Tibial nerve (tissue), 4 donors: ENCODE measurements at regions not wholly inside any gene's neighbourhood (a gene's known extent, or its start where the extent isn't known, plus 50 kb on each side); places are given as distances from the start of the nearest gene placed in this dataset.

Experiments used
- CTCF ChIP-seq, 5 experiments: fragments of 200-600 bp in 3 of 5; fragments of 450-650 bp in 2 of 5; sonication (generic) in 3 of 5; IDR thresholded peaks; one replicate each; pipeline ENCODE4 v1.5.1; 2016 to 2019; ENCODE audit warnings: antibody characterized with exemption in 5 of 5, mild to moderate bottlenecking in 3 of 5, moderate library complexity in 2 of 5
- EP300 ChIP-seq, 2 donors: sonication (generic); formaldehyde crosslinking; IDR thresholded peaks; one replicate each; pipeline ENCODE4 v1.6.1; 2017; ENCODE audit warnings: antibody characterized with exemption in 2 of 2, mild to moderate bottlenecking in 1 of 2
- POLR2A ChIP-seq, 2 donors: fragments of 450-650 bp; IDR thresholded peaks; one replicate each; pipeline ENCODE4 v1.6.1; 2017; ENCODE audit warnings: antibody characterized with exemption in 2 of 2, mild to moderate bottlenecking in 2 of 2, moderate library complexity in 2 of 2

- no peak for TF ChIP-seq CTCF (IDR thresholded peaks at IDR 0.05)
- no peak for TF ChIP-seq EP300 (IDR thresholded peaks at IDR 0.05)
- TF ChIP-seq POLR2A (IDR thresholded peaks at IDR 0.05), result no peak
Measured at GRCh38 chr5:124421584-124421983, 324.9 kb downstream of the ZNF608 start.
